ENCODE measurements at regions not wholly inside any gene's neighbourhood (a gene's known extent, or its start where the extent isn't known, plus 50 kb on each side); places are given as distances from the start of the nearest gene placed in this dataset.

GRCh38 chr3:27960133-27960532 lies 238.0 kb upstream of the EOMES start:
- peak; percentile 42 for DNase-seq

GRCh38 chr3:27963519-27963918 lies 241.4 kb upstream of the EOMES start:
- no peak for DNase-seq

- no peak for DNase-seq
Measured at GRCh38 chr3:27971600-27971999, 249.5 kb upstream of the EOMES start.

- DNase-seq: no peak
Measured at GRCh38 chr3:27976933-27977332, 254.8 kb upstream of the EOMES start.

- DNase-seq: no peak
Measured at GRCh38 chr3:27978440-27978839, 256.3 kb upstream of the EOMES start.

- DNase-seq: no peak
Measured at GRCh38 chr3:27985369-27986035, 255.9 kb upstream of the CMC1 start.

- DNase-seq: no peak
Measured at GRCh38 chr3:27986234-27986879, 255.1 kb upstream of the CMC1 start.

- no peak for DNase-seq
Measured at GRCh38 chr3:27990324-27990723, 251.1 kb upstream of the CMC1 start.

- DNase-seq: no peak
Measured at GRCh38 chr3:27990837-27991236, 250.6 kb upstream of the CMC1 start.

GRCh38 chr3:27993051-27993450 lies 248.4 kb upstream of the CMC1 start:
- no peak for DNase-seq

- DNase-seq: no peak
Measured at GRCh38 chr3:28000608-28001007, 240.8 kb upstream of the CMC1 start.

- DNase-seq: no peak
Measured at GRCh38 chr3:28008235-28008634, 233.2 kb upstream of the CMC1 start.

- no peak for DNase-seq
Measured at GRCh38 chr3:28012830-28013229, 228.6 kb upstream of the CMC1 start.

- DNase-seq: no peak
Measured at GRCh38 chr3:28013864-28014473, 227.4 kb upstream of the CMC1 start.

- no peak for DNase-seq
Measured at GRCh38 chr3:28018925-28019718, 222.3 kb upstream of the CMC1 start.

- DNase-seq: no peak
Measured at GRCh38 chr3:28019740-28020139, 221.7 kb upstream of the CMC1 start.

GRCh38 chr3:28022916-28023315 lies 218.5 kb upstream of the CMC1 start:
- no peak for DNase-seq

GRCh38 chr3:28028554-28028953 lies 212.9 kb upstream of the CMC1 start:
- DNase-seq: no peak

GRCh38 chr3:28033059-28033784 lies 208.2 kb upstream of the CMC1 start:
- DNase-seq: no peak

GRCh38 chr3:28036599-28037575 lies 204.5 kb upstream of the CMC1 start:
- DNase-seq: no peak

- no peak for DNase-seq
Measured at GRCh38 chr3:28039234-28039633, 202.2 kb upstream of the CMC1 start.

GRCh38 chr3:28039829-28040228 lies 201.6 kb upstream of the CMC1 start:
- no peak for DNase-seq
